ENCODE measurements at regions not wholly inside any gene's neighbourhood (a gene's known extent, or its start where the extent isn't known, plus 50 kb on each side); places are given as distances from the start of the nearest gene placed in this dataset.
"Not testable (repeated sequence)": the region's sequence is repeated elsewhere in the genome, so short reads cannot be mapped to it uniquely, and the experiment has no call there.

DNA sequence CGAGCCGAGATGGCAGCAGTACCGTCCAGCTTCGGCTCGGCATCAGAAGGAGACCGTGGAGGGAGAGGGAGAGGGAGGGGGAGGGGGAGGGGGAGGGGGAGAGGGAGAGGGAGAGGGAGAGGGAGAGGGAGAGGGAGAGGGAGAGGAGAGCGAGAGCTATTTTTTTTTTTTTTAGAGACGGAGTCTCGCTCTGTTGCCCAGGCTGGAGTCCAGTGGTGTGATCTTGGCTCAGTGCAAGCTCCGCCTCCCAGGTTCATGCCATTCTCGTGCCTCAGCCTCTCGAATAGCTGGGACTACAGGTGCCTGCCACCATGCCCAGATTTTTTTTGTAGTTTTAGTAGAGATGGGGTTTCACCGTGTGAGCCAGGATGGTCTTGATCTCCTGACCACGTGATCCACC lies 106.1 kb upstream of the EEF2KMT start:
- not testable (repeated sequence) for H3K9me3 ChIP-seq (ENCODE audit: control insufficient read depth, low read length); H3K27me3 ChIP-seq (replicated peaks; ENCODE audit: control insufficient read depth, insufficient read depth, low read length, poor library complexity, severe bottlenecking); H3K4me3 ChIP-seq (ENCODE audit: insufficient read depth, low read depth, low read length, poor library complexity, severe bottlenecking); H3K4me1 ChIP-seq (ENCODE audit: control insufficient read depth, insufficient read depth, low read length, poor library complexity, severe bottlenecking); H3K36me3 ChIP-seq (ENCODE audit: control insufficient read depth, insufficient read depth, low read length); H3K27ac ChIP-seq (ENCODE audit: insufficient read depth, low read length, poor library complexity, severe bottlenecking); DNase-seq

- H3K36me3 ChIP-seq (ENCODE audit: control insufficient read depth, insufficient read depth, low read length), result no peaks in the 10 kb centered on the region
- no peak for DNase-seq
- no peaks in the 10 kb centered on the region for H3K27me3 ChIP-seq (replicated peaks; ENCODE audit: control insufficient read depth, insufficient read depth, low read length, poor library complexity, severe bottlenecking)
- no peak overlapping the region for H3K27ac ChIP-seq (ENCODE audit: insufficient read depth, low read length, poor library complexity, severe bottlenecking)
- no peak overlapping the region for H3K4me3 ChIP-seq (ENCODE audit: insufficient read depth, low read depth, low read length, poor library complexity, severe bottlenecking)
- no peaks in the 10 kb centered on the region for H3K4me1 ChIP-seq (ENCODE audit: control insufficient read depth, insufficient read depth, low read length, poor library complexity, severe bottlenecking)
- no peaks in the 10 kb centered on the region for H3K9me3 ChIP-seq (ENCODE audit: control insufficient read depth, low read length)
Observed at GRCh38 chr16:5200123-5200522, 102.5 kb upstream of the EEF2KMT start.

DNA sequence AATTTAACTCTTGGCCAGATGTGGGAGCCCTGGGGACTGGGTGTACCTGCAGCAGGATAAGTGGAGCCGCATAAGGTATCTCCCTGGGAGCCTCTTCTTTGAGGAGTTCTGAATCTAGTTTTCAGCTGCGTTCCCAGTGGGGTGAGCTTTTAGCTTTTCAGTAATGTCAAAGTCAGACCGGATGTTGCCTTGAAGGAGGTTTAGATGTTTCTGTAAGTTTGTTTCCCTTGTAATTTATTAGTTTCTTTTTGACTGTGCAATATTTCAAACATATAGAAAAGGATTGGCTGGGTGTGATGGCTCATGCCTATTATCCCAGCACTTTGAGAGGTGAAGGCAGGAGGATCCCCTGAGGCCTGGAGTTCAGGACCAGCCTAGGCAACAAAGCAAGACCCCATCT lies 98.6 kb upstream of the EEF2KMT start:
- Histone ChIP-seq H3K27ac (ENCODE audit: insufficient read depth, low read length, poor library complexity, severe bottlenecking) (no peak overlapping the region), H3K27me3 (replicated peaks; ENCODE audit: control insufficient read depth, insufficient read depth, low read length, poor library complexity, severe bottlenecking) (no peaks in the 10 kb centered on the region), H3K36me3 (ENCODE audit: control insufficient read depth, insufficient read depth, low read length) (no peaks in the 10 kb centered on the region), H3K4me1 (ENCODE audit: control insufficient read depth, insufficient read depth, low read length, poor library complexity, severe bottlenecking) (no peaks in the 10 kb centered on the region), H3K9me3 (ENCODE audit: control insufficient read depth, low read length) (no peaks in the 10 kb centered on the region), H3K4me3 (ENCODE audit: insufficient read depth, low read depth, low read length, poor library complexity, severe bottlenecking) (no peak overlapping the region)
- no peak for DNase-seq

GRCh38 chr16:5193861-5194260 lies 96.3 kb upstream of the EEF2KMT start:
- H3K27me3 ChIP-seq (replicated peaks; ENCODE audit: control insufficient read depth, insufficient read depth, low read length, poor library complexity, severe bottlenecking), result no peaks in the 10 kb centered on the region
- DNase-seq, result no peak
- no peaks in the 10 kb centered on the region for H3K36me3 ChIP-seq (ENCODE audit: control insufficient read depth, insufficient read depth, low read length)
- H3K4me3 ChIP-seq (ENCODE audit: insufficient read depth, low read depth, low read length, poor library complexity, severe bottlenecking), result no peak overlapping the region
- H3K27ac ChIP-seq (ENCODE audit: insufficient read depth, low read length, poor library complexity, severe bottlenecking), result no peak overlapping the region
- H3K9me3 ChIP-seq (ENCODE audit: control insufficient read depth, low read length), result no peaks in the 10 kb centered on the region
- H3K4me1 ChIP-seq (ENCODE audit: control insufficient read depth, insufficient read depth, low read length, poor library complexity, severe bottlenecking), result no peaks in the 10 kb centered on the region

GRCh38 chr16:5188989-5189352 lies 91.4 kb upstream of the EEF2KMT start:
- H3K4me1 ChIP-seq (ENCODE audit: control insufficient read depth, insufficient read depth, low read length, poor library complexity, severe bottlenecking), result no peaks in the 10 kb centered on the region
- H3K36me3 ChIP-seq (ENCODE audit: control insufficient read depth, insufficient read depth, low read length), result no peaks in the 10 kb centered on the region
- H3K9me3 ChIP-seq (ENCODE audit: control insufficient read depth, low read length), result no peaks in the 10 kb centered on the region
- no peaks in the 10 kb centered on the region for H3K27me3 ChIP-seq (replicated peaks; ENCODE audit: control insufficient read depth, insufficient read depth, low read length, poor library complexity, severe bottlenecking)
- H3K4me3 ChIP-seq (ENCODE audit: insufficient read depth, low read depth, low read length, poor library complexity, severe bottlenecking), result no peak overlapping the region
- no peak overlapping the region for H3K27ac ChIP-seq (ENCODE audit: insufficient read depth, low read length, poor library complexity, severe bottlenecking)
- no peak for DNase-seq

- no peaks in the 10 kb centered on the region for H3K36me3 ChIP-seq (ENCODE audit: control insufficient read depth, insufficient read depth, low read length)
- H3K27ac ChIP-seq (ENCODE audit: insufficient read depth, low read length, poor library complexity, severe bottlenecking), result no peak overlapping the region
- DNase-seq, result no peak
- no peaks in the 10 kb centered on the region for H3K4me1 ChIP-seq (ENCODE audit: control insufficient read depth, insufficient read depth, low read length, poor library complexity, severe bottlenecking)
- H3K9me3 ChIP-seq (ENCODE audit: control insufficient read depth, low read length), result no peaks in the 10 kb centered on the region
- no peak overlapping the region for H3K4me3 ChIP-seq (ENCODE audit: insufficient read depth, low read depth, low read length, poor library complexity, severe bottlenecking)
- H3K27me3 ChIP-seq (replicated peaks; ENCODE audit: control insufficient read depth, insufficient read depth, low read length, poor library complexity, severe bottlenecking), result no peaks in the 10 kb centered on the region
Observed at GRCh38 chr16:5188318-5188988, 90.9 kb upstream of the EEF2KMT start.

DNA sequence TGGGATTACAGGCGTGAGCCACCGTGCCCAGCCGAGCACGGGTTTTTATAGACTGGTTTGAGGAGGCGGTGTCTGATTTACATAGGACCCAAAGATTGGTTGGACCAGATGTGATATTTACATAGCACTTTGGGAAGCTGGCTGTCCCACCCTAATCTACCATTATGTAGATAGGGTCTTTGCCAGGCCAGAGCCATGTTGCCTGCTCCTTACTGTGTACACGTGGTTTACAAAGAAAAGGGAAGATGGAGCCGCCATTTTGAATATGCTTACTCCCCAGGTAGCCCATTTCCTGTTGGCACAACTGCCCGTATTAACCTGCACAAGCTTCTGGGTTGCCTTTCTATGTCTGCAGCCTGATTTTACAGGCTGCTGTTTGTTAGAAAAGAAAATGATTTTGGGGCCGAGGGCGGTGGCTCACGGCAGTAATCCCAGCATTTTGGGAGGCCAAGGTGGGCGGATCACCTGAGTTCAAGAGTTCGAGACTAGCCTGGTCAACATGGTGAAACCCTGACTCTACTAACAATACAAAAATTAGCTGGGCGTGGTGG lies 89.9 kb upstream of the EEF2KMT start:
- no peak for DNase-seq
- Histone ChIP-seq H3K4me3 (ENCODE audit: insufficient read depth, low read depth, low read length, poor library complexity, severe bottlenecking) (no peak overlapping the region), H3K27me3 (replicated peaks; ENCODE audit: control insufficient read depth, insufficient read depth, low read length, poor library complexity, severe bottlenecking) (no peaks in the 10 kb centered on the region)

GRCh38 chr16:5186381-5186903 lies 88.8 kb upstream of the EEF2KMT start:
- Histone ChIP-seq H3K4me3 (ENCODE audit: insufficient read depth, low read depth, low read length, poor library complexity, severe bottlenecking) (no peak overlapping the region), H3K4me1 (ENCODE audit: control insufficient read depth, insufficient read depth, low read length, poor library complexity, severe bottlenecking) (no peaks in the 10 kb centered on the region), H3K27me3 (replicated peaks; ENCODE audit: control insufficient read depth, insufficient read depth, low read length, poor library complexity, severe bottlenecking) (no peaks in the 10 kb centered on the region)

More for the DNA sequence above, 89.9 kb upstream of the EEF2KMT start:
- H3K4me1 ChIP-seq (ENCODE audit: control insufficient read depth, insufficient read depth, low read length, poor library complexity, severe bottlenecking), result no peaks in the 10 kb centered on the region
- H3K9me3 ChIP-seq (ENCODE audit: control insufficient read depth, low read length), result no peaks in the 10 kb centered on the region
- no peaks in the 10 kb centered on the region for H3K36me3 ChIP-seq (ENCODE audit: control insufficient read depth, insufficient read depth, low read length)
- no peak overlapping the region for H3K27ac ChIP-seq (ENCODE audit: insufficient read depth, low read length, poor library complexity, severe bottlenecking)

GRCh38 chr16:5176505-5176904 lies 78.9 kb upstream of the EEF2KMT start:
- H3K27me3 ChIP-seq (replicated peaks; ENCODE audit: control insufficient read depth, insufficient read depth, low read length, poor library complexity, severe bottlenecking), result no peaks in the 10 kb centered on the region
- no peak for DNase-seq
- H3K9me3 ChIP-seq (ENCODE audit: control insufficient read depth, low read length), result no peaks in the 10 kb centered on the region
- H3K4me1 ChIP-seq (ENCODE audit: control insufficient read depth, insufficient read depth, low read length, poor library complexity, severe bottlenecking), result no peaks in the 10 kb centered on the region
- no peaks in the 10 kb centered on the region for H3K36me3 ChIP-seq (ENCODE audit: control insufficient read depth, insufficient read depth, low read length)
- no peak overlapping the region for H3K4me3 ChIP-seq (ENCODE audit: insufficient read depth, low read depth, low read length, poor library complexity, severe bottlenecking)
- H3K27ac ChIP-seq (ENCODE audit: insufficient read depth, low read length, poor library complexity, severe bottlenecking), result no peak overlapping the region

More at GRCh38 chr16:5186381-5186903, 88.8 kb upstream of the EEF2KMT start:
- no peaks in the 10 kb centered on the region for H3K36me3 ChIP-seq (ENCODE audit: control insufficient read depth, insufficient read depth, low read length)
- no peak overlapping the region for H3K27ac ChIP-seq (ENCODE audit: insufficient read depth, low read length, poor library complexity, severe bottlenecking)
- DNase-seq, result no peak
- no peaks in the 10 kb centered on the region for H3K9me3 ChIP-seq (ENCODE audit: control insufficient read depth, low read length)

DNA sequence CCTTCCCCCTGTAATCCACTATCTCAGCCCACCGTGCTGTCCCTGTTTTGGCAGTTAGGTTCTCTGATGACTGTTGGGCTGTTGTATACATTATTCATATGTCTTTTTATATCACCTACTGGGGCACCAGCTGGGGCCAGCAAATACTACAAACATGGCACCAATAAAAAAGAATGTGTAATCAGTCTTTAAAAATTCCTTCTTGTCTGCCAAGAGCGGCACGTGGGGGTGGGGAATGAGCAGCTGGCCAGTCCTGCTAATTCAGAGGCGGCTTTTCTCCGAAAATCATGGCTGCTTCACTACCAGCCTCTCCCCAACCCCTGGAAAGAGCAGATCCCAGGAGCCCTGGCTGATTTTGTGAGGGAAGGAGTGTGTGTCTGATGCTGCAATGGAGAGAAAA lies 77.7 kb upstream of the EEF2KMT start:
- Histone ChIP-seq H3K4me1 (ENCODE audit: control insufficient read depth, insufficient read depth, low read length, poor library complexity, severe bottlenecking) (no peaks in the 10 kb centered on the region), H3K27me3 (replicated peaks; ENCODE audit: control insufficient read depth, insufficient read depth, low read length, poor library complexity, severe bottlenecking) (no peaks in the 10 kb centered on the region), H3K27ac (ENCODE audit: insufficient read depth, low read length, poor library complexity, severe bottlenecking) (no peak overlapping the region), H3K4me3 (ENCODE audit: insufficient read depth, low read depth, low read length, poor library complexity, severe bottlenecking) (no peak overlapping the region), H3K9me3 (ENCODE audit: control insufficient read depth, low read length) (no peaks in the 10 kb centered on the region), H3K36me3 (ENCODE audit: control insufficient read depth, insufficient read depth, low read length) (no peaks in the 10 kb centered on the region)
- no peak for DNase-seq

Data from effector memory CD4-positive, alpha-beta T cell (primary cell).